PFSK-1 (cell line): ENCODE measurements at regions not wholly inside any gene's neighbourhood (a gene's known extent, or its start where the extent isn't known, plus 50 kb on each side); places are given as distances from the start of the nearest gene placed in this dataset.

Source experiments
- POLR2AphosphoS5 ChIP-seq: IDR thresholded peaks from 2 replicates; pipeline ENCODE4 v1.6.1; 2012; ENCODE audit warnings: low read depth, mild to moderate bottlenecking, control low read depth, low read length, moderate library complexity
- SIN3A ChIP-seq: IDR thresholded peaks from 2 replicates; pipeline ENCODE4 v1.6.1; 2012; ENCODE audit warnings: mild to moderate bottlenecking, low read length, moderate library complexity, borderline replicate concordance; ENCODE audit not compliant: insufficient read depth
- TAF1 ChIP-seq: IDR thresholded peaks from 2 replicates; pipeline ENCODE4 v1.6.1; 2012; ENCODE audit warnings: low read length, control low read depth, borderline replicate concordance; ENCODE audit not compliant: insufficient read depth
- TF ChIP-seq, protein P1 (sequence below), 2 experiments: IDR thresholded peaks; 2 replicates each; pipeline versions ENCODE4 v1.6.1 to v1.8.0; 2011 to 2012; ENCODE audit warnings: low read depth in 2 of 2, low read length in 2 of 2, control low read depth in 1 of 2, inconsistent platforms in 1 of 2, mild to moderate bottlenecking in 1 of 2, moderate library complexity in 1 of 2; ENCODE audit not compliant: insufficient read depth in 1 of 2

DNA sequence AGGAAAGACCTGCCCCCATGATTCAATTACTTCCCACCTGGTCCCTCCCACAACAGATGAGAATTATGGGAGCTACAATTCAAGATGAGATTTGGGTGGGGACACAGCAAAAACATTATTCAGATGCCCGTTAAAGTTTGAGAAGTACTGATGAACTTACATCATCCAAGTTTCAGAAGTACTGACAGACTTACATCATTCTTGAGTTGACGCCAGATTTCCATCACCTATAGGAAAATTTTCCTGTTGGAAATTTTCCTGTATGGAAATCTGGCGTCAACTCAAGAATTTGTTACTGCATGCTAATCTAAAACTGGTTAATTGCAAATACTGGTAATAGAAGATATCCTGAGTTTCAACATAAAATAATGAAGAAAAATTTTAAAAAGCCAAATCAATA lies 975.9 kb downstream of the MAT2B start:
- TF ChIP-seq, protein P1, sequence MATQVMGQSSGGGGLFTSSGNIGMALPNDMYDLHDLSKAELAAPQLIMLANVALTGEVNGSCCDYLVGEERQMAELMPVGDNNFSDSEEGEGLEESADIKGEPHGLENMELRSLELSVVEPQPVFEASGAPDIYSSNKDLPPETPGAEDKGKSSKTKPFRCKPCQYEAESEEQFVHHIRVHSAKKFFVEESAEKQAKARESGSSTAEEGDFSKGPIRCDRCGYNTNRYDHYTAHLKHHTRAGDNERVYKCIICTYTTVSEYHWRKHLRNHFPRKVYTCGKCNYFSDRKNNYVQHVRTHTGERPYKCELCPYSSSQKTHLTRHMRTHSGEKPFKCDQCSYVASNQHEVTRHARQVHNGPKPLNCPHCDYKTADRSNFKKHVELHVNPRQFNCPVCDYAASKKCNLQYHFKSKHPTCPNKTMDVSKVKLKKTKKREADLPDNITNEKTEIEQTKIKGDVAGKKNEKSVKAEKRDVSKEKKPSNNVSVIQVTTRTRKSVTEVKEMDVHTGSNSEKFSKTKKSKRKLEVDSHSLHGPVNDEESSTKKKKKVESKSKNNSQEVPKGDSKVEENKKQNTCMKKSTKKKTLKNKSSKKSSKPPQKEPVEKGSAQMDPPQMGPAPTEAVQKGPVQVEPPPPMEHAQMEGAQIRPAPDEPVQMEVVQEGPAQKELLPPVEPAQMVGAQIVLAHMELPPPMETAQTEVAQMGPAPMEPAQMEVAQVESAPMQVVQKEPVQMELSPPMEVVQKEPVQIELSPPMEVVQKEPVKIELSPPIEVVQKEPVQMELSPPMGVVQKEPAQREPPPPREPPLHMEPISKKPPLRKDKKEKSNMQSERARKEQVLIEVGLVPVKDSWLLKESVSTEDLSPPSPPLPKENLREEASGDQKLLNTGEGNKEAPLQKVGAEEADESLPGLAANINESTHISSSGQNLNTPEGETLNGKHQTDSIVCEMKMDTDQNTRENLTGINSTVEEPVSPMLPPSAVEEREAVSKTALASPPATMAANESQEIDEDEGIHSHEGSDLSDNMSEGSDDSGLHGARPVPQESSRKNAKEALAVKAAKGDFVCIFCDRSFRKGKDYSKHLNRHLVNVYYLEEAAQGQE (IDR thresholded peaks at IDR 0.05; ENCODE audit: insufficient read depth in 1 of 2, low read depth in 2 of 2, low read length in 2 of 2), result no peak
- TF ChIP-seq POLR2AphosphoS5, result no peak
- no peak for TF ChIP-seq TAF1
- no peak for TF ChIP-seq SIN3A
